Right cardiac atrium (tissue), 5 donors: ENCODE measurements at regions not wholly inside any gene's neighbourhood (a gene's known extent, or its start where the extent isn't known, plus 50 kb on each side); places are given as distances from the start of the nearest gene placed in this dataset.
A peak's percentile ranks its signal among the peaks of the same experiment; 100 is the strongest.

Source experiments
- ATAC-seq, 2 donors: fragments of 200-7000 bp; cut with Tn5 transposase; one replicate each; pipeline versions ENCODE4 v1.8.0 to v1.9.1; 2020; ENCODE audit warnings: moderate library complexity in 2 of 2, mild to moderate bottlenecking in 1 of 2
- DNase-seq, 3 donors: peaks; one replicate each; pipeline ENCODE4 v3.0.0-alpha.2; 2020
- H3K27ac ChIP-seq: one replicate; pipeline ENCODE4 v1.5.1; 2013; ENCODE audit warnings: mild to moderate bottlenecking, low read length, control low read depth, moderate library complexity
- H3K27me3 ChIP-seq: one replicate; pipeline ENCODE4 v1.6.1; 2013; ENCODE audit not compliant: control insufficient read depth, insufficient read depth
- H3K4me1 ChIP-seq: one replicate; pipeline ENCODE4 v1.6.1; 2013; ENCODE audit warnings: low read length; ENCODE audit not compliant: control insufficient read depth, insufficient read depth
- H3K4me3 ChIP-seq: one replicate; pipeline ENCODE4 v1.5.1; 2013; ENCODE audit warnings: low read length, control low read depth
- H3K9me3 ChIP-seq: one replicate; pipeline ENCODE4 v1.6.1; 2013; ENCODE audit warnings: low read length; ENCODE audit not compliant: control insufficient read depth
- WGBS: extraction: QIAGEN DNeasy Blood & Tissue Kit; methylation state at CpG from one replicate; pipeline ENCODE4 v1.1.7; 2013; 5-methylcytosine and 5-hydroxymethylcytosine counted together
- intact Hi-C, 4 donors: fragments of 100-400 bp; cut with DNase I; formaldehyde crosslinking; loops; one replicate each; pipeline versions ENCODE4 v1.11.0 to v1.14.0; 2022 to 2023
- donor health status: healthy with polysubstance abuse.
- donor health status: DM: no; HTN: yes; CAD: no.
- donor health status: DM: no; HTN: no; CAD: no.
- donor health status: DM: no; HTN: yes; CAD: no; lungs with severe emphysema.
- donor health status: DM: yes; HTN: yes; CAD: no.

GRCh38 chr6:167662881-167663205, 163.9 kb upstream of the AFDN start:
- no peak overlapping the region for H3K4me3 ChIP-seq
- 83% methylated on average over 14 of the region's 14 CpGs for WGBS
- intact Hi-C loops: no loop called here
- H3K27ac ChIP-seq: no peak overlapping the region
- no peaks in the 10 kb centered on the region for H3K9me3 ChIP-seq
- DNase-seq (no peak), ATAC-seq (peak in 1 of 2 donors; percentile 7)
- no peaks in the 10 kb centered on the region for H3K27me3 ChIP-seq
- H3K4me1 ChIP-seq: no peaks in the 10 kb centered on the region

- ATAC-seq (peak in 1 of 2 donors; percentile 27), DNase-seq (peak in 1 of 3 donors; percentile 7)
- Histone ChIP-seq H3K4me1 (no peaks in the 10 kb centered on the region), H3K4me3 (no peak overlapping the region), H3K9me3 (no peaks in the 10 kb centered on the region), H3K27ac (no peak overlapping the region), H3K27me3 (no peaks in the 10 kb centered on the region)
- intact Hi-C loops: no loop called here
- WGBS: 68% methylated on average over 4 of the region's 4 CpGs
Observed at GRCh38 chr6:167663316-167663715, 163.4 kb upstream of the AFDN start.

- Histone ChIP-seq H3K4me3 (no peak overlapping the region), H3K27ac (no peak overlapping the region), H3K9me3 (no peaks in the 10 kb centered on the region), H3K4me1 (no peaks in the 10 kb centered on the region), H3K27me3 (no peaks in the 10 kb centered on the region)
- intact Hi-C loops: no loop called here
- WGBS: 86% methylated on average over 24 of the region's 24 CpGs
- DNase-seq (peak in 1 of 3 donors; percentile 38), ATAC-seq (peak in 1 of 2 donors; percentile 24)
Observed at GRCh38 chr6:167663784-167664443, 162.8 kb upstream of the AFDN start.

GRCh38 chr6:167664678-167665660, 161.7 kb upstream of the AFDN start:
- H3K4me3 ChIP-seq: no peak overlapping the region
- no peak for ATAC-seq

GRCh38 chr6:167665698-167666330, 160.9 kb upstream of the AFDN start:
- 87% methylated on average over 19 of the region's 19 CpGs for WGBS
- intact Hi-C loops: no loop called here
- no peaks in the 10 kb centered on the region for H3K9me3 ChIP-seq
- H3K4me1 ChIP-seq: no peaks in the 10 kb centered on the region
- no peaks in the 10 kb centered on the region for H3K27me3 ChIP-seq
- H3K27ac ChIP-seq: no peak overlapping the region
- DNase-seq: peak in 1 of 3 donors; percentile 18
- H3K4me3 ChIP-seq: no peak overlapping the region
- ATAC-seq: no peak

More at GRCh38 chr6:167664678-167665660, 161.7 kb upstream of the AFDN start:
- 61% methylated on average over 15 of the region's 15 CpGs for WGBS
- intact Hi-C loops: no loop called here
- no peak overlapping the region for H3K27ac ChIP-seq
- no peaks in the 10 kb centered on the region for H3K4me1 ChIP-seq
- no peaks in the 10 kb centered on the region for H3K9me3 ChIP-seq
- DNase-seq: peak in 1 of 3 donors; percentile 7
- no peaks in the 10 kb centered on the region for H3K27me3 ChIP-seq

- WGBS: 84% methylated on average over 20 of the region's 20 CpGs
- Histone ChIP-seq H3K27me3 (no peaks in the 10 kb centered on the region), H3K4me1 (no peaks in the 10 kb centered on the region), H3K27ac (no peak overlapping the region), H3K4me3 (no peak overlapping the region), H3K9me3 (no peaks in the 10 kb centered on the region)
- ATAC-seq (no peak), DNase-seq (peak in 1 of 3 donors; percentile 39)
- intact Hi-C loops: no loop called here
Observed at GRCh38 chr6:167666571-167667203, 160.0 kb upstream of the AFDN start.

- Histone ChIP-seq H3K4me1 (no peaks in the 10 kb centered on the region), H3K9me3 (no peaks in the 10 kb centered on the region), H3K27ac (no peak overlapping the region), H3K27me3 (no peaks in the 10 kb centered on the region), H3K4me3 (no peak overlapping the region)
- WGBS: 84% methylated on average over 23 of the region's 23 CpGs
- intact Hi-C loops: no loop called here
- ATAC-seq: no peak
- peak in 1 of 3 donors; percentile 49 for DNase-seq
Observed at GRCh38 chr6:167667204-167668018, 159.3 kb upstream of the AFDN start.

- peak; percentile 53 to 54 for ATAC-seq
- H3K4me3 ChIP-seq: no peak overlapping the region
- H3K27me3 ChIP-seq: no peaks in the 10 kb centered on the region
- DNase-seq: peak in 1 of 3 donors; percentile 67
- no peaks in the 10 kb centered on the region for H3K4me1 ChIP-seq
- H3K27ac ChIP-seq: no peak overlapping the region
- H3K9me3 ChIP-seq: no peaks in the 10 kb centered on the region
- 48% methylated on average over 26 of the region's 26 CpGs for WGBS
- intact Hi-C loops: no loop called here
Observed at GRCh38 chr6:167668019-167668753, 158.5 kb upstream of the AFDN start.

GRCh38 chr6:167668754-167669552, 157.8 kb upstream of the AFDN start:
- Histone ChIP-seq H3K27me3 (no peaks in the 10 kb centered on the region), H3K9me3 (no peaks in the 10 kb centered on the region), H3K4me3 (no peak overlapping the region), H3K27ac (no peak overlapping the region), H3K4me1 (no peaks in the 10 kb centered on the region)
- intact Hi-C loops: no loop called here
- DNase-seq (no peak), ATAC-seq (no peak)
- WGBS: 89% methylated on average over 21 of the region's 21 CpGs
